Osteocyte (in vitro differentiated cells): ENCODE measurements at regions not wholly inside any gene's neighbourhood (a gene's known extent, or its start where the extent isn't known, plus 50 kb on each side); places are given as distances from the start of the nearest gene placed in this dataset.

Source experiments
- DNase-seq: peaks from one replicate; pipeline ENCODE4 v3.0.0; 2021; ENCODE audit warnings: mixed read lengths; ENCODE audit not compliant: unreplicated experiment; ENCODE audit errors: extremely low spot score
- H3K27ac Mint-ChIP-seq: one replicate; pipeline ENCODE4 v1.8.0; 2021; ENCODE audit warnings: mild to moderate bottlenecking, mixed read lengths; ENCODE audit not compliant: unreplicated experiment
- H3K27me3 Mint-ChIP-seq: one replicate; pipeline ENCODE4 v1.8.0; 2021; ENCODE audit warnings: mixed read lengths; ENCODE audit not compliant: unreplicated experiment
- H3K36me3 Mint-ChIP-seq: one replicate; pipeline ENCODE4 v1.8.0; 2021; ENCODE audit warnings: mixed read lengths; ENCODE audit not compliant: unreplicated experiment
- H3K4me1 Mint-ChIP-seq: one replicate; pipeline ENCODE4 v1.8.0; 2021; ENCODE audit warnings: mixed read lengths; ENCODE audit not compliant: unreplicated experiment
- H3K4me3 Mint-ChIP-seq: one replicate; pipeline ENCODE4 v1.8.0; 2021; ENCODE audit warnings: mild to moderate bottlenecking, moderate library complexity, mixed read lengths; ENCODE audit not compliant: unreplicated experiment
- H3K9me3 Mint-ChIP-seq: one replicate; pipeline ENCODE4 v1.8.0; 2021; ENCODE audit warnings: mixed read lengths; ENCODE audit not compliant: unreplicated experiment
- CTCF ChIP-seq: fragments of 200-600 bp; sonication (generic); IDR thresholded peaks from 2 replicates; pipeline ENCODE4 v1.5.0; 2021; ENCODE audit warnings: antibody characterized with exemption, mild to moderate bottlenecking, moderate library complexity

GRCh38 chr16:10308305-10309193 lies 77.3 kb upstream of the ATF7IP2 start:
- peaks cover 13% of the 10 kb centered on the region for H3K9me3 Mint-ChIP-seq
- no peaks in the 10 kb centered on the region for H3K4me1 Mint-ChIP-seq
- DNase-seq = no peak
- H3K4me3 Mint-ChIP-seq = no peak overlapping the region
- H3K27ac Mint-ChIP-seq = no peak overlapping the region
- no peaks in the 10 kb centered on the region for H3K36me3 Mint-ChIP-seq
- no peaks in the 10 kb centered on the region for H3K27me3 Mint-ChIP-seq
- TF ChIP-seq CTCF = no peak

GRCh38 chr16:10309271-10309932 lies 76.5 kb upstream of the ATF7IP2 start:
- Mint-ChIP-seq H3K4me3 (no peak overlapping the region), H3K9me3 (peaks cover 9% of the 10 kb centered on the region), H3K27ac (no peak overlapping the region), H3K27me3 (no peaks in the 10 kb centered on the region), H3K4me1 (no peaks in the 10 kb centered on the region), H3K36me3 (no peaks in the 10 kb centered on the region)
- no peak for TF ChIP-seq CTCF
- DNase-seq = no peak

GRCh38 chr16:10312008-10312407 lies 73.9 kb upstream of the ATF7IP2 start:
- Mint-ChIP-seq H3K4me3 (no peak overlapping the region), H3K9me3 (peaks cover 9% of the 10 kb centered on the region), H3K36me3 (no peaks in the 10 kb centered on the region), H3K27me3 (no peaks in the 10 kb centered on the region), H3K4me1 (no peaks in the 10 kb centered on the region), H3K27ac (no peak overlapping the region)
- TF ChIP-seq CTCF = no peak
- DNase-seq = no peak

- Mint-ChIP-seq H3K4me3 (no peak overlapping the region), H3K27me3 (no peaks in the 10 kb centered on the region), H3K9me3 (peaks cover 9% of the 10 kb centered on the region), H3K36me3 (no peaks in the 10 kb centered on the region), H3K27ac (no peak overlapping the region), H3K4me1 (no peaks in the 10 kb centered on the region)
- no peak for DNase-seq
- TF ChIP-seq CTCF = no peak
Measured at GRCh38 chr16:10312784-10313724, 72.8 kb upstream of the ATF7IP2 start.
